Left lung (tissue), 4 donors: ENCODE measurements at regions not wholly inside any gene's neighbourhood (a gene's known extent, or its start where the extent isn't known, plus 50 kb on each side); places are given as distances from the start of the nearest gene placed in this dataset.
A peak's percentile ranks its signal among the peaks of the same experiment; 100 is the strongest.
"Not testable (repeated sequence)": the region's sequence is repeated elsewhere in the genome, so short reads cannot be mapped to it uniquely, and the experiment has no call there.

Source experiments
- ATAC-seq: fragments of 200-7000 bp; cut with Tn5 transposase; one replicate; pipeline ENCODE4 v1.9.1; 2020; ENCODE audit warnings: moderate library complexity
- DNase-seq, 4 donors: peaks; one replicate each; pipeline ENCODE4 v3.0.0-alpha.2; 2013 to 2020
- H3K27ac ChIP-seq, 2 donors: fragments of 200-600 bp; sonication (generic) in 1 of 2; one replicate each; pipeline versions ENCODE4 v1.5.0 to v1.8.0; 2020 to 2021
- H3K27me3 ChIP-seq, 2 donors: fragments of 200-600 bp; sonication (generic) in 1 of 2; one replicate each; pipeline versions ENCODE4 v1.5.0 to v1.8.0; 2020 to 2021
- H3K36me3 ChIP-seq, 2 donors: fragments of 200-600 bp; sonication (generic) in 1 of 2; one replicate each; pipeline versions ENCODE4 v1.5.0 to v1.8.0; 2020 to 2021
- H3K4me1 ChIP-seq, 2 donors: fragments of 200-600 bp; one replicate each; pipeline ENCODE4 v1.8.0; 2021
- H3K4me3 ChIP-seq, 2 donors: fragments of 200-600 bp; sonication (generic) in 1 of 2; one replicate each; pipeline versions ENCODE4 v1.5.0 to v1.8.0; 2020 to 2021; ENCODE audit warnings: mild to moderate bottlenecking in 1 of 2
- H3K9me3 ChIP-seq, 2 donors: fragments of 200-600 bp; sonication (generic) in 1 of 2; one replicate each; pipeline versions ENCODE4 v1.5.0 to v1.8.0; 2020 to 2021
- intact Hi-C, 2 donors: fragments of 100-400 bp; cut with DNase I; formaldehyde crosslinking; loops; one replicate each; pipeline versions ENCODE4 v1.11.2 to v1.14.2; 2022
- TF ChIP-seq, protein P1 (sequence below), 2 donors: fragments of 200-600 bp; sonication (generic) in 1 of 2; IDR thresholded peaks; one replicate each; pipeline versions ENCODE4 v1.5.0 to v1.8.0; 2021; ENCODE audit warnings: antibody characterized with exemption in 2 of 2
- donor health status: DM: no; HTN: yes; CAD: no.
- donor health status: DM: no; HTN: no; CAD: no.

DNA sequence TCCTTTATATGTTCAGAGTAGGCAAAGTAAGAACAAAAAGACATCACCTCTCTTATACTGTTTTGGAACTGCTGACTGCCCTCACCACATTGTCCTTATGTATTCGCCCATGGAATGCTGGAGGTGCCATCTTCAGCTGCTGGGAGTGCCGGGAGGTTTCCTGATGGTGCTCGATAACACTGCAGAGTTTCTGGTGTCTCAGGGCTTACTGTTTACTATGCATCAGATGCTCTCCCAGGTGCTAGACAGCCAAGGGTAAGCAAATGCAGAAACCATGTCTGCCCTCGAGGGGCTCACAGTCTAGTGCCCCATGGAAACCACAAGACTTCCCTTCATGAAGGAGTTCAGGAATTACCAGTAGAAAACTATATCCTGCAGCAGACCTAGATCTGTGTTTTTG lies 70.1 kb upstream of the SMIM23 start:
- H3K4me1 ChIP-seq, result no peaks in the 10 kb centered on the region
- H3K36me3 ChIP-seq, result no peaks in the 10 kb centered on the region
- intact Hi-C loops, result no loop called here
- H3K27me3 ChIP-seq, result no peaks in the 10 kb centered on the region
- TF ChIP-seq, protein P1, sequence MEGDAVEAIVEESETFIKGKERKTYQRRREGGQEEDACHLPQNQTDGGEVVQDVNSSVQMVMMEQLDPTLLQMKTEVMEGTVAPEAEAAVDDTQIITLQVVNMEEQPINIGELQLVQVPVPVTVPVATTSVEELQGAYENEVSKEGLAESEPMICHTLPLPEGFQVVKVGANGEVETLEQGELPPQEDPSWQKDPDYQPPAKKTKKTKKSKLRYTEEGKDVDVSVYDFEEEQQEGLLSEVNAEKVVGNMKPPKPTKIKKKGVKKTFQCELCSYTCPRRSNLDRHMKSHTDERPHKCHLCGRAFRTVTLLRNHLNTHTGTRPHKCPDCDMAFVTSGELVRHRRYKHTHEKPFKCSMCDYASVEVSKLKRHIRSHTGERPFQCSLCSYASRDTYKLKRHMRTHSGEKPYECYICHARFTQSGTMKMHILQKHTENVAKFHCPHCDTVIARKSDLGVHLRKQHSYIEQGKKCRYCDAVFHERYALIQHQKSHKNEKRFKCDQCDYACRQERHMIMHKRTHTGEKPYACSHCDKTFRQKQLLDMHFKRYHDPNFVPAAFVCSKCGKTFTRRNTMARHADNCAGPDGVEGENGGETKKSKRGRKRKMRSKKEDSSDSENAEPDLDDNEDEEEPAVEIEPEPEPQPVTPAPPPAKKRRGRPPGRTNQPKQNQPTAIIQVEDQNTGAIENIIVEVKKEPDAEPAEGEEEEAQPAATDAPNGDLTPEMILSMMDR (IDR thresholded peaks at IDR 0.05), result no peak
- DNase-seq (no peak), ATAC-seq (no peak)
- no peak overlapping the region for H3K4me3 ChIP-seq
- H3K9me3 ChIP-seq, result peaks cover 0 to 3% of the 10 kb centered on the region in 2 donors
- no peak overlapping the region for H3K27ac ChIP-seq

DNA sequence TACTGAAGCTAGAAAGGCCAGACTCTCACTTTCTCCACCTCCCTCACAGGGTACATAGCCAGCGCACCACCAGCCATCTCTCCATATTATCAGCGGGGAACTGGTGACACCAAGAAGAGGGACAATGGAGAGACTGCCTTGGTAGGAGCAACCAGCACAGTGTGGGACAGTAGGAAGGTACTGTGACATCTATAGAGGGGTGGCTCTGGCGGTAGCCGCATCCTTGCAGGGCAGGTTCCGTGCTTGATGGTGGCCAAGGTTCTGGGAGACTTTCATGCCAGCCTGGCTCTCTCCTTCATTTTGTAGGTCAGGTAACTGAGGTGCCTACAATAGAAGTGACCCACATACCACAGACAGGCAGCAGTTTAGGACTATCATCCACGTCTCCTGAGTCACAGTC lies 65.5 kb upstream of the SMIM23 start:
- Histone ChIP-seq H3K27ac (no peak overlapping the region), H3K9me3 (no peaks in the 10 kb centered on the region), H3K4me1 (peaks cover 0 to 6% of the 10 kb centered on the region in 2 donors), H3K27me3 (peaks cover 0 to 3% of the 10 kb centered on the region in 2 donors), H3K4me3 (no peak overlapping the region), H3K36me3 (no peaks in the 10 kb centered on the region)
- TF ChIP-seq, protein P1 (IDR thresholded peaks at IDR 0.05), result no peak
- no peak for ATAC-seq
- DNase-seq, result no peak
- intact Hi-C loops, result no loop called here

DNA sequence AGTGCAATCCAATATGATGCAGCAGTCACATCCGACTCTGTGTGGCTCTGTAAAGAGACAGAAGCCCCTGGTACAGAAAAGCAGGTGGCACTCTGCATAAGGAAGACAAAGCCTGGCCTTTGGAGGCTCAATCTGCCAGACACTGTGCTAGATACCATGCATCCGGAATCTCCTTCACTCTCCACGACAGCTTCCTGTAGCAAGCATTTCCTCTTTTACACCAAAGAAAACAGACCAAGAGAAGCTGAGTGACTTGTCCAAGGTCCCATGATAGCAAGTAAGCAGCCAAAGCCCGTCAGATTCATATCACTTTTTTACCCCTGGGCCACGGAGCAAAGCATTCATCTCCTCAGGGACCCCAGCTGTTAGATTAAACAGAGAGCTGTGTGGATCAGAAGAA lies 64.2 kb upstream of the SMIM23 start:
- Histone ChIP-seq H3K4me3 (no peak overlapping the region), H3K4me1 (peaks cover 0 to 6% of the 10 kb centered on the region in 2 donors)
- intact Hi-C loops, result no loop called here

DNA sequence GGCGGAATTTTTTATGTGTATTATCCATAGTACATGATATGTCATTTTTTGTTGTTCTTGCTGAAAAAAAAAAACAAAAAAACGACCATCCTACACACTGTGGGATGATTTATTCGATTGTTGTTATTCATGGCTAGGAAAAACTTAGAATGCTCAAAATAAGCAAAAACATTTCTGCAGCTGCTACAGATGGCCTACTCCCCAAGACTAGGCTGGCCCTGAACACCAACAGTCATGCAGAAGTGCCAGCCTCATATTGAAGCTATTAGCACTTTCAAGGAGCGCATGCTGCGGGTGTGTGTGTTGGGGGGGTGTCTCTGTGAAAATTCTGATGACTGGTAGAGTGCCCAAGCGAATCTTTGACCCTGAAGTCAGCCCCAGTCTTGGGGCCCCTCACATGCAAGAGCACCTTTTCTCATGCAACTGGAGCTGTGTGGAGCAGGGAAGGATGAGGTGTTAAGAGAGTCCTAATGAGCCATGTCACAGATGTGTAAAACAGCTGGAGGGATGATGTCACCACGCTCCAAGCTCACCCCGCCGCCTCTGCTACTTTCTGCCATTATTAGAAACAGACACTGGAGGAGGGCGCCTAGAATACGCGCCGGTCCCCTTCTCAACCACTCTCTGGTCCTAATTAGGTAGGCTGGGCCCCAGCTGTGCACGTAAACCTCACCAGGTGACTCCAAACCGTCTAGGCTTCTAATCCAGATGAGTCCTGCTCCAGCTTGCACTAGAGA lies 61.0 kb upstream of the SMIM23 start:
- ATAC-seq, result no peak
- DNase-seq, result no peak

More for the DNA sequence above, 64.2 kb upstream of the SMIM23 start:
- Histone ChIP-seq H3K27ac (no peak overlapping the region), H3K36me3 (no peaks in the 10 kb centered on the region), H3K9me3 (peaks cover 0 to 3% of the 10 kb centered on the region in 2 donors), H3K27me3 (peaks cover 0 to 3% of the 10 kb centered on the region in 2 donors)
- ATAC-seq, result peak; percentile 24
- TF ChIP-seq, protein P1 (IDR thresholded peaks at IDR 0.05), result no peak
- DNase-seq, result no peak

DNA sequence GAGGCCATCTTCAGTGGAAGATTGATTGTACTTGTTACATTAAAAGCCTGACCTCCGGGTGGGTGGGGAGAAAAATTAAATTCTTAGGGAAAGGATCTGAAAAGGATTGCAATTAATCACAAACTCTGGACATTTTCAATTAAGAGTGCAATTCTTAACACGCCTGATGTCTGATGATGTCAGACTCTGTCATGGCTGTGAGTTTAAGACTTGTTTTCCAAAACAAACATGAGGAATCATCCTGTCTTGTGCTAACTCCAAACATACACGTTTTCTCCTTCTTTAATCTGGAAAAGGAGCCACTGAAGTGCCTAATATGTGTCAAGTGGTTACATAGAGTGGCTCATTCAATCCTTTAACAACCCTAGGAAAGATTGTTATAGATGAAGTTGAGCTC lies 60.4 kb upstream of the SMIM23 start:
- H3K9me3 ChIP-seq, result peaks cover 0 to 25% of the 10 kb centered on the region in 2 donors
- TF ChIP-seq, protein P1 (IDR thresholded peaks at IDR 0.05), result no peak

More for the DNA sequence above, 61.0 kb upstream of the SMIM23 start:
- Histone ChIP-seq H3K4me3 (no peak overlapping the region), H3K9me3 (peaks cover 0 to 19% of the 10 kb centered on the region in 2 donors), H3K36me3 (no peaks in the 10 kb centered on the region), H3K27me3 (peaks cover 0 to 3% of the 10 kb centered on the region in 2 donors), H3K27ac (no peak overlapping the region), H3K4me1 (peaks cover 0 to 6% of the 10 kb centered on the region in 2 donors)
- TF ChIP-seq, protein P1 (IDR thresholded peaks at IDR 0.05), result no peak
- intact Hi-C loops, result no loop called here

DNA sequence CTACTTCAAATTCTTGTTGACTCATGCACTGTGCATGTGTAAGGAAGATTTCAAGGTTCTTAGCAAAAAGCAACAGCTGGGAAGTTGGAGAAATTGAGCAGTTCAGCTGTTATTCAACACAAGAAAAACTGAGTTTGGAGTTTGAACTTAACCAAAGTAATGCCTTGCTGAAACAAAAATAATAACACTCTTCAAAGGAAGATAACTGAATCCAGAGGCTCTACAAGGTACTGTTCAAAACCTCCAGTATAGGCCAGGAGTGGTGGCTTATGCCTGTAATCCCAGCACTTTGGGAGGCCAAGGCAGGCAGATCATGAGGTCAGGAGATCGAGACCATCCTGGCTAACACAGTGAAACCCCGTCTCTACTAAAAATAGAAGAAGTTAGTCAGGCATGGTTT lies 58.8 kb upstream of the SMIM23 start:
- H3K36me3 ChIP-seq, H3K27ac ChIP-seq, DNase-seq, ATAC-seq, intact Hi-C loops, H3K27me3 ChIP-seq, H3K4me3 ChIP-seq, H3K4me1 ChIP-seq: not testable (repeated sequence)
- H3K9me3 ChIP-seq, result peaks cover 0 to 26% of the 10 kb centered on the region in 2 donors

More for the DNA sequence above, 60.4 kb upstream of the SMIM23 start:
- ATAC-seq (no peak), DNase-seq (no peak)
- intact Hi-C loops, result no loop called here
- peaks cover 0 to 3% of the 10 kb centered on the region in 2 donors for H3K27me3 ChIP-seq
- no peak overlapping the region for H3K27ac ChIP-seq
- H3K4me3 ChIP-seq, result no peak overlapping the region
- no peaks in the 10 kb centered on the region for H3K36me3 ChIP-seq
- peaks cover 0 to 6% of the 10 kb centered on the region in 2 donors for H3K4me1 ChIP-seq
